ENCODE measurements at regions not wholly inside any gene's neighbourhood (a gene's known extent, or its start where the extent isn't known, plus 50 kb on each side); places are given as distances from the start of the nearest gene placed in this dataset.

DNA sequence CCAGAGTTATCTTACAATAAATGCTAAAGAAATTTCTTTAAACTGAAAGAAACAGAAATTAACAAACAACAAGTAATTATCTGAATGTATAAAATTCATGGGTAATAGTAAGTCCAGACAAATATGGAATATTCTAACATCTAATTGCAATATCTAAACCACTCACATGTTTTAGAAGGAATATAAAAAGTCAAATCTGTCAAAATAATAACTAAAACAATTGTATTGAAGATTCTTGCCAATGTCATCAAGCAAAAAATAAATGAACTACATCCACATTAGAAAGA lies 942.9 kb upstream of the PCDH20 start:
- no peak for TF ChIP-seq ARNT (IDR thresholded peaks at IDR 0.05)
- TF ChIP-seq HDGF (IDR thresholded peaks at IDR 0.05; ENCODE audit: borderline replicate concordance): no peak
- no peak for TF ChIP-seq FOXA1 (IDR thresholded peaks at IDR 0.05)
- TF ChIP-seq ELF4 (IDR thresholded peaks at IDR 0.05): no peak
- TF ChIP-seq, protein P1, sequence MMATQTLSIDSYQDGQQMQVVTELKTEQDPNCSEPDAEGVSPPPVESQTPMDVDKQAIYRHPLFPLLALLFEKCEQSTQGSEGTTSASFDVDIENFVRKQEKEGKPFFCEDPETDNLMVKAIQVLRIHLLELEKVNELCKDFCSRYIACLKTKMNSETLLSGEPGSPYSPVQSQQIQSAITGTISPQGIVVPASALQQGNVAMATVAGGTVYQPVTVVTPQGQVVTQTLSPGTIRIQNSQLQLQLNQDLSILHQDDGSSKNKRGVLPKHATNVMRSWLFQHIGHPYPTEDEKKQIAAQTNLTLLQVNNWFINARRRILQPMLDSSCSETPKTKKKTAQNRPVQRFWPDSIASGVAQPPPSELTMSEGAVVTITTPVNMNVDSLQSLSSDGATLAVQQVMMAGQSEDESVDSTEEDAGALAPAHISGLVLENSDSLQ (IDR thresholded peaks at IDR 0.05): no peak
- TF ChIP-seq TARDBP (IDR thresholded peaks at IDR 0.05): no peak
- TF ChIP-seq SP1 (IDR thresholded peaks at IDR 0.05): no peak
- TF ChIP-seq FOXM1 (IDR thresholded peaks at IDR 0.05; ENCODE audit: borderline replicate concordance): no peak
- no peak for TF ChIP-seq ZNF384 (IDR thresholded peaks at IDR 0.05)
- TF ChIP-seq NFRKB (IDR thresholded peaks at IDR 0.05): no peak
- no peak for TF ChIP-seq LEF1 (IDR thresholded peaks at IDR 0.05; ENCODE audit: borderline replicate concordance)
- TF ChIP-seq CTBP1 (IDR thresholded peaks at IDR 0.05; ENCODE audit: borderline replicate concordance): no peak
- no peak for TF ChIP-seq L3MBTL2 (conservative IDR thresholded peaks at IDR 0.05)
- no peak for TF ChIP-seq FOXK2 (IDR thresholded peaks at IDR 0.05)

Measured in HEK293T (cell line).